CD14-positive monocyte (primary cell): ENCODE measurements at regions not wholly inside any gene's neighbourhood (a gene's known extent, or its start where the extent isn't known, plus 50 kb on each side); places are given as distances from the start of the nearest gene placed in this dataset.

ENCODE experiments used
- DNase-seq, 3 donors: peaks; one replicate each; pipeline ENCODE4 v3.0.0-alpha.2; 2011 to 2022
- H2AFZ ChIP-seq: 2 replicates; pipeline ENCODE4 v1.6.0; 2012; ENCODE audit warnings: mild to moderate bottlenecking, low read depth, low read length, inconsistent platforms; ENCODE audit not compliant: insufficient read depth, poor library complexity, severe bottlenecking
- H3K27ac ChIP-seq, 2 donors: 1 replicate in 1 of 2; 2 replicates in 1 of 2; pipeline ENCODE4 v1.5.1; 2012 to 2013; ENCODE audit warnings: low read length in 2 of 2, control low read depth in 1 of 2, inconsistent platforms in 1 of 2, low read depth in 1 of 2, mild to moderate bottlenecking in 1 of 2
- H3K27me3 ChIP-seq, 2 donors: one replicate each; pipeline versions ENCODE4 v1.6.0 to v1.6.1; 2011 to 2013; ENCODE audit warnings: low read length in 2 of 2; ENCODE audit not compliant: control insufficient read depth in 2 of 2, insufficient read depth in 2 of 2
- H3K36me3 ChIP-seq, 2 donors: replicated peaks in 1 of 2; 1 replicate in 1 of 2; 2 replicates in 1 of 2; pipeline versions ENCODE4 v1.5.1 to v1.6.1; 2012 to 2013; ENCODE audit warnings: low read length in 2 of 2, control low read depth in 1 of 2, inconsistent platforms in 1 of 2, mild to moderate bottlenecking in 1 of 2; ENCODE audit not compliant: insufficient read depth in 2 of 2, control insufficient read depth in 1 of 2
- H3K4me1 ChIP-seq, 2 donors: 1 replicate in 1 of 2; 2 replicates in 1 of 2; pipeline versions ENCODE4 v1.5.1 to v1.6.1; 2012 to 2013; ENCODE audit warnings: low read length in 2 of 2, control low read depth in 1 of 2, inconsistent platforms in 1 of 2, mild to moderate bottlenecking in 1 of 2, moderate library complexity in 1 of 2; ENCODE audit not compliant: insufficient read depth in 2 of 2, control insufficient read depth in 1 of 2
- H3K4me2 ChIP-seq: replicated peaks from 2 replicates; pipeline ENCODE3; 2012; ENCODE audit warnings: low read length, moderate library complexity, mild to moderate bottlenecking; ENCODE audit not compliant: poor library complexity, severe bottlenecking; ENCODE audit errors: extremely low read depth
- H3K4me3 ChIP-seq, 3 experiments: fragments of 200-600 bp in 1 of 3; sonication (generic) in 1 of 3; replicated peaks in 1 of 3; 1 replicate in 2 of 3; 2 replicates in 1 of 3; pipeline ENCODE4 v1.5.1; 2011 to 2013; ENCODE audit warnings: low read length in 3 of 3, mild to moderate bottlenecking in 3 of 3, control low read depth in 2 of 3, low read depth in 2 of 3, inconsistent platforms in 1 of 3, moderate library complexity in 1 of 3
- H3K79me2 ChIP-seq: 2 replicates; pipeline ENCODE4 v1.6.0; 2012; ENCODE audit warnings: mild to moderate bottlenecking, control low read depth, inconsistent platforms, low read length, moderate library complexity; ENCODE audit not compliant: insufficient read depth
- H3K9ac ChIP-seq: 2 replicates; pipeline ENCODE4 v1.6.0; 2017; ENCODE audit warnings: low read length, mild to moderate bottlenecking; ENCODE audit not compliant: insufficient read depth, poor library complexity, severe bottlenecking
- H3K9me3 ChIP-seq, 2 donors: replicated peaks in 1 of 2; 1 replicate in 1 of 2; 2 replicates in 1 of 2; pipeline versions ENCODE4 v1.5.1 to v1.6.1; 2012 to 2013; ENCODE audit warnings: low read length in 2 of 2, control low read depth in 1 of 2; ENCODE audit not compliant: control insufficient read depth in 1 of 2, insufficient read depth in 1 of 2
- H4K20me1 ChIP-seq: 2 replicates; pipeline ENCODE4 v1.6.0; 2012; ENCODE audit warnings: mild to moderate bottlenecking, low read length, control low read depth, moderate library complexity; ENCODE audit not compliant: insufficient read depth
- H3K27ac Mint-ChIP-seq, 7 donors: one replicate each; pipeline ENCODE4 v1.8.0; 2020; ENCODE audit warnings: mild to moderate bottlenecking in 7 of 7, mixed read lengths in 7 of 7, moderate library complexity in 6 of 7, inconsistent platforms in 2 of 7
- H3K27me3 Mint-ChIP-seq, 3 donors: one replicate each; pipeline ENCODE4 v1.8.0; 2021 to 2022; ENCODE audit warnings: low read depth in 3 of 3, mild to moderate bottlenecking in 3 of 3, mixed read lengths in 3 of 3, moderate library complexity in 3 of 3, inconsistent platforms in 1 of 3
- H3K36me3 Mint-ChIP-seq, 2 donors: one replicate each; pipeline ENCODE4 v1.8.0; 2020; ENCODE audit warnings: mixed read lengths in 2 of 2, inconsistent platforms in 1 of 2, mild to moderate bottlenecking in 1 of 2
- H3K4me1 Mint-ChIP-seq: one replicate; pipeline ENCODE4 v1.8.0; 2020; ENCODE audit warnings: mild to moderate bottlenecking, mixed read lengths
- H3K4me3 Mint-ChIP-seq, 2 donors: one replicate each; pipeline ENCODE4 v1.8.0; 2020; ENCODE audit warnings: mild to moderate bottlenecking in 2 of 2, mixed read lengths in 2 of 2, moderate library complexity in 1 of 2
- H3K9me3 Mint-ChIP-seq, 7 donors: one replicate each; pipeline ENCODE4 v1.8.0; 2020 to 2022; ENCODE audit warnings: mixed read lengths in 7 of 7, mild to moderate bottlenecking in 6 of 7, moderate library complexity in 6 of 7, inconsistent platforms in 2 of 7
- CTCF ChIP-seq: fragments of 200-600 bp; IDR thresholded peaks from one replicate; pipeline ENCODE4 v1.8.0; 2022; ENCODE audit warnings: antibody characterized with exemption, mild to moderate bottlenecking
- WGBS: methylation state at CpG from one replicate; pipeline ENCODE4 v1.1.5; 2013; ENCODE audit warnings: missing lambda C conversion rate; ENCODE audit not compliant: insufficient coverage; 5-methylcytosine and 5-hydroxymethylcytosine counted together
- intact Hi-C, 2 donors: fragments of 100-400 bp; cut with micrococcal nuclease; formaldehyde crosslinking; loops; one replicate each; pipeline versions ENCODE4 v1.15.0 to v1.15.1; 2023

- no peaks in the 10 kb centered on the region for H3K4me1 ChIP-seq
- no peaks in the 10 kb centered on the region for H3K79me2 ChIP-seq
- no peak for DNase-seq
- no peak for TF ChIP-seq CTCF
- H3K27ac ChIP-seq, result no peak overlapping the region
- intact Hi-C loops, result no loop called here
- 100% methylated on average over 1 of the region's 1 CpG for WGBS
- H3K9ac ChIP-seq, result no peak overlapping the region
- peaks cover 6 to 10% of the 10 kb centered on the region in 2 donors for H3K9me3 ChIP-seq
- no peaks in the 10 kb centered on the region for H3K27me3 ChIP-seq
- Mint-ChIP-seq H3K27me3 (no peaks in the 10 kb centered on the region), H3K27ac (no peak overlapping the region), H3K9me3 (peaks cover 6 to 14% (median 9%) of the 10 kb centered on the region in 7 donors), H3K4me3 (no peak overlapping the region), H3K4me1 (no peaks in the 10 kb centered on the region), H3K36me3 (no peaks in the 10 kb centered on the region)
- no peaks in the 10 kb centered on the region for H3K36me3 ChIP-seq
- no peak overlapping the region for H3K4me3 ChIP-seq
- no peak overlapping the region for H3K4me2 ChIP-seq
- H2AFZ ChIP-seq, result no peak overlapping the region
- H4K20me1 ChIP-seq, result no peaks in the 10 kb centered on the region
Observed at GRCh38 chr3:31389939-31390338, 142.8 kb upstream of the STT3B start.

- Histone ChIP-seq H3K9ac (no peak overlapping the region), H4K20me1 (no peaks in the 10 kb centered on the region), H3K4me3 (no peak overlapping the region), H3K4me2 (no peak overlapping the region), H3K4me1 (no peaks in the 10 kb centered on the region), H3K79me2 (no peaks in the 10 kb centered on the region), H3K27ac (no peak overlapping the region), H3K9me3 (peaks cover 6 to 10% of the 10 kb centered on the region in 2 donors), H2AFZ (no peak overlapping the region), H3K36me3 (no peaks in the 10 kb centered on the region), H3K27me3 (no peaks in the 10 kb centered on the region)
- WGBS, result no CpG with 5 or more reads among the region's 2 CpGs
- H3K4me1 Mint-ChIP-seq, result no peaks in the 10 kb centered on the region
- intact Hi-C loops, result no loop called here
- no peak overlapping the region for H3K27ac Mint-ChIP-seq
- no peaks in the 10 kb centered on the region for H3K36me3 Mint-ChIP-seq
- no peak for DNase-seq
- H3K4me3 Mint-ChIP-seq, result no peak overlapping the region
- H3K9me3 Mint-ChIP-seq, result peaks cover 6 to 14% (median 9%) of the 10 kb centered on the region in 7 donors
- TF ChIP-seq CTCF, result no peak
- no peaks in the 10 kb centered on the region for H3K27me3 Mint-ChIP-seq
Observed at GRCh38 chr3:31390466-31390865, 142.3 kb upstream of the STT3B start.
